GM23248 (cell line): ENCODE measurements at regions not wholly inside any gene's neighbourhood (a gene's known extent, or its start where the extent isn't known, plus 50 kb on each side); places are given as distances from the start of the nearest gene placed in this dataset.

Source experiments
- EZH2 ChIP-seq: fragments of 200-600 bp; sonication (generic); IDR thresholded peaks from 2 replicates; pipeline ENCODE4 v1.6.1; 2018; ENCODE audit warnings: antibody characterized with exemption, mild to moderate bottlenecking; ENCODE audit not compliant: insufficient read depth, poor library complexity, severe bottlenecking
- EZH2phosphoT487 ChIP-seq: fragments of 200-600 bp; sonication (generic); IDR thresholded peaks from 2 replicates; pipeline ENCODE4 v1.6.1; 2018; ENCODE audit warnings: antibody characterized with exemption, moderate library complexity, mild to moderate bottlenecking, low read depth; ENCODE audit not compliant: insufficient read depth

GRCh38 chr17:73890831-73891405 is 246.7 kb upstream of the SDK2 start:
- TF ChIP-seq EZH2, result no peak
- TF ChIP-seq EZH2phosphoT487, result no peak
